ENCODE measurements at regions not wholly inside any gene's neighbourhood (a gene's known extent, or its start where the extent isn't known, plus 50 kb on each side); places are given as distances from the start of the nearest gene placed in this dataset.

GRCh38 chr1:29670752-29671151 lies 434.4 kb downstream of the PTPRU start (continued):
- TF ChIP-seq KIAA2018 (CRISPR knock-in tag; IDR thresholded peaks at IDR 0.05; ENCODE audit: borderline replicate concordance) (no peak), ISL2 (CRISPR knock-in tag; IDR thresholded peaks at IDR 0.05) (no peak), TBP (CRISPR knock-in tag; IDR thresholded peaks at IDR 0.05) (no peak), ZNF646 (CRISPR knock-in tag; IDR thresholded peaks at IDR 0.05) (no peak), ZNF580 (CRISPR knock-in tag; IDR thresholded peaks at IDR 0.05; ENCODE audit: borderline replicate concordance, low read depth) (no peak), ZC3H4 (CRISPR knock-in tag; IDR thresholded peaks at IDR 0.05; ENCODE audit: borderline replicate concordance) (no peak), SOX5 (CRISPR knock-in tag; IDR thresholded peaks at IDR 0.05; ENCODE audit: borderline replicate concordance) (no peak), JUN (CRISPR knock-in tag; IDR thresholded peaks at IDR 0.05) (no peak)
